ENCODE measurements at regions not wholly inside any gene's neighbourhood (a gene's known extent, or its start where the extent isn't known, plus 50 kb on each side); places are given as distances from the start of the nearest gene placed in this dataset.

- no peak overlapping the region for H2BK15ac ChIP-seq (ENCODE audit: low read depth, low read length)
- no peaks in the 10 kb centered on the region for H3K79me1 ChIP-seq (ENCODE audit: low read depth in 1 of 2, low read length in 2 of 2)
- ChIA-PET CTCF (no interaction called here), POLR2A (ENCODE audit: unreplicated experiment) (no interaction called here)
- H2AFZ ChIP-seq (replicated peaks; ENCODE audit: low read length, poor library complexity) = no peak overlapping the region
- no peak overlapping the region for H3K27ac ChIP-seq (ENCODE audit: insufficient read depth, low read length)
- H2AK5ac ChIP-seq (ENCODE audit: low read depth, low read length) = no peak overlapping the region
- H2AK9ac ChIP-seq (replicated peaks; ENCODE audit: low read depth, low read length, poor library complexity) = no peak overlapping the region
- H2BK20ac ChIP-seq (ENCODE audit: low read depth, low read length) = no peak overlapping the region
- H4K91ac ChIP-seq (ENCODE audit: insufficient read depth, low read depth, low read length) = no peak overlapping the region
- dilution Hi-C loops (cut with HindIII; ENCODE audit: low sequenced_read_pairs, unreplicated experiment) (no loop called here), intact Hi-C loops (cut with micrococcal nuclease) (no loop called here), in situ Hi-C loops (cut with MboI; ENCODE audit: low sequenced_read_pairs) (no loop called here)
- no peaks in the 10 kb centered on the region for H3K36me3 ChIP-seq (ENCODE audit: control insufficient read depth, insufficient read depth, low read length)
- H3K9me3 ChIP-seq (ENCODE audit: control insufficient read depth, insufficient read depth, low read length) = no peaks in the 10 kb centered on the region
- no peak overlapping the region for H3K9ac ChIP-seq (ENCODE audit: low read depth, low read length)
- no peak overlapping the region for H3K14ac ChIP-seq (replicated peaks; ENCODE audit: low read depth, low read length)
- DNase-seq (no peak), ATAC-seq (ENCODE audit: low read depth) (no peak)
- H2BK120ac ChIP-seq (ENCODE audit: low read depth, low read length) = no peak overlapping the region
- H3K4ac ChIP-seq (ENCODE audit: low read depth, low read length) = no peak overlapping the region
- no peak overlapping the region for H4K8ac ChIP-seq (ENCODE audit: low read depth in 2 of 2, low read length in 2 of 2)
- H3K18ac ChIP-seq (ENCODE audit: low read depth, low read length) = no peak overlapping the region
- H3K4me1 ChIP-seq (ENCODE audit: control insufficient read depth, insufficient read depth, low read length) = no peaks in the 10 kb centered on the region
- H2BK5ac ChIP-seq (ENCODE audit: low read depth, low read length, poor library complexity, severe bottlenecking) = no peak overlapping the region
- TF ChIP-seq, protein P1, sequence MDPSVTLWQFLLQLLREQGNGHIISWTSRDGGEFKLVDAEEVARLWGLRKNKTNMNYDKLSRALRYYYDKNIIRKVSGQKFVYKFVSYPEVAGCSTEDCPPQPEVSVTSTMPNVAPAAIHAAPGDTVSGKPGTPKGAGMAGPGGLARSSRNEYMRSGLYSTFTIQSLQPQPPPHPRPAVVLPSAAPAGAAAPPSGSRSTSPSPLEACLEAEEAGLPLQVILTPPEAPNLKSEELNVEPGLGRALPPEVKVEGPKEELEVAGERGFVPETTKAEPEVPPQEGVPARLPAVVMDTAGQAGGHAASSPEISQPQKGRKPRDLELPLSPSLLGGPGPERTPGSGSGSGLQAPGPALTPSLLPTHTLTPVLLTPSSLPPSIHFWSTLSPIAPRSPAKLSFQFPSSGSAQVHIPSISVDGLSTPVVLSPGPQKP (IDR thresholded peaks at IDR 0.05; ENCODE audit: borderline replicate concordance, low read depth, low read length) = no peak
- TF ChIP-seq CHD1 (IDR thresholded peaks at IDR 0.05; ENCODE audit: low read depth, low read length) (no peak), FOS (IDR thresholded peaks at IDR 0.05; ENCODE audit: low read depth, low read length) (no peak), SMC3 (IDR thresholded peaks at IDR 0.05; ENCODE audit: low read depth, low read length) (no peak), RCOR1 (IDR thresholded peaks at IDR 0.05; ENCODE audit: insufficient replicate concordance, low read length) (no peak), MAFK (IDR thresholded peaks at IDR 0.05; ENCODE audit: low read depth, low read length) (no peak), RFX5 (IDR thresholded peaks at IDR 0.05; ENCODE audit: low read depth, low read length) (no peak), BHLHE40 (IDR thresholded peaks at IDR 0.05; ENCODE audit: low read depth, low read length) (no peak), CEBPB (IDR thresholded peaks at IDR 0.05; ENCODE audit: low read depth, low read length) (no peak), USF2 (IDR thresholded peaks at IDR 0.05; ENCODE audit: low read depth, low read length) (no peak), MAZ (IDR thresholded peaks at IDR 0.05; ENCODE audit: borderline replicate concordance, low read depth, low read length) (no peak)
- TF ChIP-seq, protein P2, sequence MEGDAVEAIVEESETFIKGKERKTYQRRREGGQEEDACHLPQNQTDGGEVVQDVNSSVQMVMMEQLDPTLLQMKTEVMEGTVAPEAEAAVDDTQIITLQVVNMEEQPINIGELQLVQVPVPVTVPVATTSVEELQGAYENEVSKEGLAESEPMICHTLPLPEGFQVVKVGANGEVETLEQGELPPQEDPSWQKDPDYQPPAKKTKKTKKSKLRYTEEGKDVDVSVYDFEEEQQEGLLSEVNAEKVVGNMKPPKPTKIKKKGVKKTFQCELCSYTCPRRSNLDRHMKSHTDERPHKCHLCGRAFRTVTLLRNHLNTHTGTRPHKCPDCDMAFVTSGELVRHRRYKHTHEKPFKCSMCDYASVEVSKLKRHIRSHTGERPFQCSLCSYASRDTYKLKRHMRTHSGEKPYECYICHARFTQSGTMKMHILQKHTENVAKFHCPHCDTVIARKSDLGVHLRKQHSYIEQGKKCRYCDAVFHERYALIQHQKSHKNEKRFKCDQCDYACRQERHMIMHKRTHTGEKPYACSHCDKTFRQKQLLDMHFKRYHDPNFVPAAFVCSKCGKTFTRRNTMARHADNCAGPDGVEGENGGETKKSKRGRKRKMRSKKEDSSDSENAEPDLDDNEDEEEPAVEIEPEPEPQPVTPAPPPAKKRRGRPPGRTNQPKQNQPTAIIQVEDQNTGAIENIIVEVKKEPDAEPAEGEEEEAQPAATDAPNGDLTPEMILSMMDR (conservative IDR thresholded peaks at IDR 0.05; ENCODE audit: low read depth, low read length) = no peak
- no peak overlapping the region for H4K5ac ChIP-seq (ENCODE audit: low read depth, low read length)
- no peak overlapping the region for H3K23ac ChIP-seq (ENCODE audit: low read depth, low read length)
- no peak overlapping the region for H3K4me3 ChIP-seq (ENCODE audit: insufficient read depth, low read depth, low read length)
- no peak overlapping the region for H3K56ac ChIP-seq (ENCODE audit: extremely low read depth, insufficient read depth, low read length)
- no peaks in the 10 kb centered on the region for H3K9me1 ChIP-seq (ENCODE audit: insufficient read depth, low read length)
- BruUV-seq (replicated peaks) = no TSS peak
- H3K4me2 ChIP-seq (ENCODE audit: low read depth, low read length) = no peak overlapping the region
- no peaks in the 10 kb centered on the region for H4K20me1 ChIP-seq (ENCODE audit: insufficient read depth, low read length)
- H3K27me3 ChIP-seq (ENCODE audit: control insufficient read depth, insufficient read depth, low read length) = no peaks in the 10 kb centered on the region
Measured at GRCh38 chr13:80560609-80561008, 219.7 kb upstream of the SPRY2 start.

Measured in IMR-90 (cell line).